Naive thymus-derived CD4-positive, alpha-beta T cell (primary cell): ENCODE measurements at regions not wholly inside any gene's neighbourhood (a gene's known extent, or its start where the extent isn't known, plus 50 kb on each side); places are given as distances from the start of the nearest gene placed in this dataset.

Experiments
- ATAC-seq: fragments of 150-1000 bp; cut with Tn5 transposase; 2 replicates; pipeline ENCODE4 v1.10.0; 2021; ENCODE audit warnings: mild to moderate bottlenecking, moderate library complexity
- CTCF ChIA-PET: fragments of 350-600 bp; sonication (Branson Sonifier 250); formaldehyde crosslinking; loops from one replicate; lab custom pipeline; 2021; ENCODE audit warnings: antibody characterized with exemption; lab: Charles Lee
- POLR2A ChIA-PET: fragments of 350-600 bp; sonication (Branson Sonifier 250); formaldehyde crosslinking; loops from one replicate; lab custom pipeline; 2021; ENCODE audit warnings: antibody characterized with exemption, inconsistent platforms; lab: Charles Lee
- DNase-seq, 9 donors: peaks; one replicate each; pipeline versions ENCODE4 v3.0.0 to v3.0.0-alpha.2; 2020 to 2022; ENCODE audit warnings: mixed read lengths in 1 of 9
- H3K27ac ChIP-seq: one replicate; pipeline ENCODE4 v1.7.0; 2013; ENCODE audit warnings: mild to moderate bottlenecking, low read depth, low read length, moderate library complexity
- H3K27me3 ChIP-seq, 2 donors: one replicate each; pipeline ENCODE4 v1.7.0; 2013; ENCODE audit warnings: low read length in 2 of 2, mild to moderate bottlenecking in 2 of 2, moderate library complexity in 2 of 2; ENCODE audit not compliant: control insufficient read depth in 2 of 2, insufficient read depth in 2 of 2
- H3K36me3 ChIP-seq, 3 experiments: 1 replicate in 2 of 3; 2 replicates in 1 of 3; pipeline ENCODE4 v1.7.0; 2013; ENCODE audit warnings: low read length in 3 of 3, mild to moderate bottlenecking in 3 of 3, moderate library complexity in 1 of 3; ENCODE audit not compliant: insufficient read depth in 3 of 3, control insufficient read depth in 2 of 3
- H3K4me1 ChIP-seq, 2 donors: one replicate each; pipeline ENCODE4 v1.7.0; 2013; ENCODE audit warnings: low read length in 2 of 2, mild to moderate bottlenecking in 2 of 2, moderate library complexity in 1 of 2; ENCODE audit not compliant: control insufficient read depth in 2 of 2, insufficient read depth in 2 of 2
- H3K4me3 ChIP-seq: 2 replicates; pipeline ENCODE4 v1.7.0; 2013; ENCODE audit warnings: mild to moderate bottlenecking, low read length
- H3K9me3 ChIP-seq, 3 experiments: 1 replicate in 2 of 3; 2 replicates in 1 of 3; pipeline ENCODE4 v1.7.0; 2013; ENCODE audit warnings: low read length in 3 of 3; ENCODE audit not compliant: control insufficient read depth in 2 of 3
- H3K27ac Mint-ChIP-seq, 9 donors: one replicate each; pipeline ENCODE4 v1.8.0; 2020 to 2022; ENCODE audit warnings: mixed read lengths in 9 of 9, mild to moderate bottlenecking in 8 of 9, moderate library complexity in 5 of 9, inconsistent platforms in 2 of 9
- H3K27me3 Mint-ChIP-seq, 5 donors: one replicate each; pipeline ENCODE4 v1.8.0; 2021 to 2022; ENCODE audit warnings: mixed read lengths in 5 of 5, mild to moderate bottlenecking in 1 of 5
- H3K36me3 Mint-ChIP-seq, 5 donors: one replicate each; pipeline ENCODE4 v1.8.0; 2020 to 2022; ENCODE audit warnings: mixed read lengths in 5 of 5, mild to moderate bottlenecking in 3 of 5, inconsistent platforms in 1 of 5
- H3K4me1 Mint-ChIP-seq, 7 donors: one replicate each; pipeline ENCODE4 v1.8.0; 2020 to 2022; ENCODE audit warnings: mixed read lengths in 7 of 7, mild to moderate bottlenecking in 3 of 7, inconsistent platforms in 1 of 7
- H3K4me3 Mint-ChIP-seq, 10 donors: one replicate each; pipeline ENCODE4 v1.8.0; 2020 to 2022; ENCODE audit warnings: mild to moderate bottlenecking in 10 of 10, mixed read lengths in 10 of 10, moderate library complexity in 6 of 10, inconsistent platforms in 2 of 10
- H3K9me3 Mint-ChIP-seq, 11 donors: one replicate each; pipeline ENCODE4 v1.8.0; 2020 to 2022; ENCODE audit warnings: mixed read lengths in 11 of 11, mild to moderate bottlenecking in 4 of 11, inconsistent platforms in 1 of 11, moderate library complexity in 1 of 11
- intact Hi-C, 2 donors: fragments of 100-400 bp; cut with micrococcal nuclease; formaldehyde crosslinking; loops; one replicate each; pipeline ENCODE4 v1.15.1; 2023

GRCh38 chr22:48799227-48799970 lies 1028.3 kb downstream of the BRD1 start:
- no peaks in the 10 kb centered on the region for H3K27me3 ChIP-seq
- Mint-ChIP-seq H3K4me3 (no peak overlapping the region), H3K27ac (no peak overlapping the region), H3K9me3 (peaks cover 0 to 3% (median 0%) of the 10 kb centered on the region in 11 donors), H3K4me1 (no peaks in the 10 kb centered on the region), H3K36me3 (no peaks in the 10 kb centered on the region), H3K27me3 (peaks cover 0 to 4% (median 0%) of the 10 kb centered on the region in 5 donors)
- H3K36me3 ChIP-seq, result no peaks in the 10 kb centered on the region
- POLR2A ChIA-PET, result no interaction called here
- H3K27ac ChIP-seq, result no peak overlapping the region
- no peaks in the 10 kb centered on the region for H3K9me3 ChIP-seq
- intact Hi-C loops, result no loop called here
- H3K4me1 ChIP-seq, result no peaks in the 10 kb centered on the region
- ATAC-seq (no peak), DNase-seq (no peak)
- H3K4me3 ChIP-seq, result no peak overlapping the region
- CTCF ChIA-PET, result no interaction called here

DNA sequence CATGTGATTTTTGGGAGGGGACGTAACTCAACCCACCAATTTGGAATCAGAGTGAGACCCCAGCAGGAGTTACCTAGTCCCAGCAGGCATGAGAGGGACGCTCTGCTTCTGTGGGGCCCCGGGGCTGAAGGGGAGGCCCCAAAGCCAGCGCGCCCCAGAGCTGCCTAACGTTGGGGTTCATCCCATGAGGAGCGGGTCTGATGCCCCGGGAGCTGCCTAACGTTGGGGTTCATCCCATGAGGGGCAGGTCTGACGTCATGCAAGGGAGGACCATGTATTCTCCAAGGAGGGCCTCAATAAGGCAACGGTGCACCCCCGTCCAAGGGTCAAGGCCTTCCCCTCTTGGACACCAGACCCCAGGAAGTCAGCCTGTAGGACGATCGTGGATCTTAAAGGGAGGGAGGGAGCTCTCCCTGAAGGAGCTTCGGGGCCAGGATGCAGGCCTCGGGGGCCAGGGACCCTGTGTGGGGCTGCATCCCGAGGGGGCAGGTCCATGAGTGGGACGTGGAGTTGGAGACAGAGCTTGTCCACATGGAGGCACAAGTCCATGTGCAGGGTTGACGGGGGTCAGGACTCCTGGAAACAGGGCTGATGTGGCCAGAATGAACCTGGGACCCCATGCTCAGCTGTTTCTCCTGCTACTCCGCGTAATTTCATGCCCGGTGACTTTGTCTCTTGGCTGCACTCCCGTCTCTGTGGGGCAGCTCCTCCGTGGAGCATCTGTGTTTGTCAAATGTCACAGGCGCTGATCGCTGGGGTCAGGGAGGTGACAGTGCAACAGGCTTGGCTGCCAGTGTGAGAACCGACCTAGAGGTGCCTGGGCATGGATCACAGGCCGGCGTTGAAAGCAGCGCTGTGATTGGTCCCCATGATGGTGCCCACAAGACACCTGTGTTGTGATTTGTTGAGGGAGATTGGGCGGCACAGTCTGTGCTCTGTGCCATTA lies 1029.1 kb downstream of the BRD1 start:
- Mint-ChIP-seq H3K9me3 (peaks cover 0 to 8% (median 0%) of the 10 kb centered on the region in 11 donors), H3K27ac (no peak overlapping the region), H3K27me3 (peaks cover 0 to 9% (median 0%) of the 10 kb centered on the region in 5 donors), H3K36me3 (no peaks in the 10 kb centered on the region), H3K4me1 (no peaks in the 10 kb centered on the region), H3K4me3 (no peak overlapping the region)
- Histone ChIP-seq H3K4me1 (no peaks in the 10 kb centered on the region), H3K27me3 (no peaks in the 10 kb centered on the region), H3K9me3 (no peaks in the 10 kb centered on the region), H3K36me3 (no peaks in the 10 kb centered on the region), H3K27ac (no peak overlapping the region), H3K4me3 (no peak overlapping the region)
- DNase-seq, result peak in 1 of 9 donors; percentile 5
- ChIA-PET POLR2A (no interaction called here), CTCF (no interaction called here)
- intact Hi-C loops, result no loop called here
- no peak for ATAC-seq

DNA sequence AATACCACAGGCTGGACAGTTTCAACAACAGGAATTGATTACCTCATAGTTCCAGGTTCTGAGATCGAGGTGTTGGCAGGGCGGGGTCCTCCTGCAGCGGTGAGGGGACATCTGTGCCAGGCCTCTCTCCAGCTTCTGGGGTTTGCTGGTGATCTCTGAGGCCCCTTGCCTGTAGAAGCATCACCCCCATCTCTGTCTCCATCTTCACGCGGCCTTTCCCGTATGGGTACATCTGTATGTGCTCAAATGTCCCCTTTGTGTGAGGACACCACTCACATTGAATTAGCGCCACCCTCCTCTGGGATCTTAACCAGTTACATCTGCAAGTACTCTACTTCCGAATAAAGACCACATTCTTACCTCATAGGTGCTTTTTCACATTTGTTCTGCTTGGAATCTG lies 1029.9 kb downstream of the BRD1 start:
- ATAC-seq, result no peak
- no peaks in the 10 kb centered on the region for H3K4me1 ChIP-seq
- intact Hi-C loops, result no loop called here
- no peak overlapping the region for H3K27ac Mint-ChIP-seq
- peaks cover 0 to 8% (median 0%) of the 10 kb centered on the region in 11 donors for H3K9me3 Mint-ChIP-seq
- H3K27me3 ChIP-seq, result no peaks in the 10 kb centered on the region
- H3K36me3 Mint-ChIP-seq, result no peaks in the 10 kb centered on the region
- no peak overlapping the region for H3K27ac ChIP-seq
- no peaks in the 10 kb centered on the region for H3K9me3 ChIP-seq
- DNase-seq, result no peak
- H3K27me3 Mint-ChIP-seq, result peaks cover 0 to 16% (median 0%) of the 10 kb centered on the region in 5 donors
- ChIA-PET POLR2A (no interaction called here), CTCF (no interaction called here)
- no peaks in the 10 kb centered on the region for H3K36me3 ChIP-seq
- no peak overlapping the region for H3K4me3 ChIP-seq
- H3K4me1 Mint-ChIP-seq, result no peaks in the 10 kb centered on the region
- no peak overlapping the region for H3K4me3 Mint-ChIP-seq

DNA sequence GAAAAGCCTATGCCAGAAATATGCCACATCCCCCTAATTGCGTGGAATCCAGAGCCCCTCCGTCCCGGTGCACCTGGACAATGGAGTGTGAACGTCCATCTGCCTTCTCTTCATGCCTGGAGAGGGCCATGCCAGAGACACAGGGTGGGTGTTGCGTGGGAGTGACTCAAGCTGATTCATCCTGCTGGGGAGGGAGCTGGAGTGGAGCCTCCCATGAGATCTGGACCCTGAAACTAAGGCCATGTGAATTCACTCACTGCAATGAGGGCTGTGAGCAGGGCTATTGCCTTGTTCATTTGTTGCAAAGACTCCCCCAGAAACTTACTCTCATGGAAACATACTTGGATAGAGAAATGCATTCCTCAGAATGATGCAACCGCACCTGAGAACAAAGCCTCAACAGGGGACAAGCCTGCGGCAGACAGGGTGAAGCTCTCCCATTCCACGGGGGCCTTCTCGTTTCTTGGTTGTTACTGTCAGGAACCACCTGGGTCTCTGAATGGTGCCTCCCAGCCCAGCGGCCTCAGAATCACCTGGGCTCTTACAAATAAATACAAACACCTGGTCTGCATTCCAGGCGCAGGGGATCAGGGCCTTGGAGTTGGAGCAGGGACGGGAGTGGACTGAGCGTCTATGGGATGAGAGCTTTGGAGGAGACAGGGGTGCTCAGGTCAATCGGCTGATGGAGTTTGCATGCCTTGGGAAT lies 1031.2 kb downstream of the BRD1 start:
- Mint-ChIP-seq H3K4me1 (no peaks in the 10 kb centered on the region), H3K27me3 (peaks cover 0 to 18% (median 0%) of the 10 kb centered on the region in 5 donors), H3K9me3 (peaks cover 0 to 8% (median 0%) of the 10 kb centered on the region in 11 donors), H3K4me3 (no peak overlapping the region), H3K27ac (no peak overlapping the region), H3K36me3 (no peaks in the 10 kb centered on the region)
- CTCF ChIA-PET, result no interaction called here
- no peaks in the 10 kb centered on the region for H3K9me3 ChIP-seq
- POLR2A ChIA-PET, result no interaction called here
- no peak overlapping the region for H3K4me3 ChIP-seq
- DNase-seq (no peak), ATAC-seq (no peak)
- H3K36me3 ChIP-seq, result no peaks in the 10 kb centered on the region
- H3K27me3 ChIP-seq, result no peaks in the 10 kb centered on the region
- no peak overlapping the region for H3K27ac ChIP-seq
- intact Hi-C loops, result no loop called here
- H3K4me1 ChIP-seq, result no peaks in the 10 kb centered on the region

DNA sequence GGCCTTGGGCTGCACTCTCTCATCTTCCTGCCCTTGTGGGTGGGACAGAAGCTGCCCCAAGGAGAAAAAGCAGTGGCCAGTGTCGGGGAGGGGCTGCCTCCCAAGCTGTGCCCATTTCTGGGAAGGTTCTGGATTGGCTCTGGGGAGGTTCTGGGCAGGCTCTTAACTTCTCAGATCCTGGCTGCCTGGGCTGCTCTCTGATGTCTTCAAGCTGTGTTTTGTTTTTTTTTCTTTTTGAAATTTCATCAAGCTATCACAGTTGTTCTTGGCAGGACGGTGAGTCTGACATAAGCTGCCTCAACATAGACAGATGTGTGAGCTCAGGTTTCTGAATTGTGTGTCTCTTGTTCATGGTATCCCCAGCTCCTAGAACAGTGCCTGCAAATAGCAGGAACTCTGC lies 1032.0 kb downstream of the BRD1 start:
- H3K9me3 Mint-ChIP-seq, result peaks cover 0 to 8% (median 0%) of the 10 kb centered on the region in 11 donors
- Histone ChIP-seq H3K27ac (no peak overlapping the region), H3K27me3 (no peaks in the 10 kb centered on the region), H3K4me1 (no peaks in the 10 kb centered on the region), H3K9me3 (no peaks in the 10 kb centered on the region), H3K36me3 (no peaks in the 10 kb centered on the region), H3K4me3 (no peak overlapping the region)
- intact Hi-C loops, result no loop called here
- no peak for DNase-seq
- no peak for ATAC-seq
- CTCF ChIA-PET, result no interaction called here
- H3K4me1 Mint-ChIP-seq, result no peaks in the 10 kb centered on the region
- no peaks in the 10 kb centered on the region for H3K36me3 Mint-ChIP-seq
- POLR2A ChIA-PET, result no interaction called here
- H3K27me3 Mint-ChIP-seq, result peaks cover 0 to 18% (median 4%) of the 10 kb centered on the region in 5 donors
- no peak overlapping the region for H3K27ac Mint-ChIP-seq
- no peak overlapping the region for H3K4me3 Mint-ChIP-seq

- H3K27ac Mint-ChIP-seq, result no peak overlapping the region
- no peak for DNase-seq
- no peak overlapping the region for H3K4me3 ChIP-seq
- peaks cover 0 to 18% (median 6%) of the 10 kb centered on the region in 5 donors for H3K27me3 Mint-ChIP-seq
- no peak overlapping the region for H3K4me3 Mint-ChIP-seq
- no peak for ATAC-seq
- H3K4me1 ChIP-seq, result no peaks in the 10 kb centered on the region
- intact Hi-C loops, result no loop called here
- no peaks in the 10 kb centered on the region for H3K36me3 Mint-ChIP-seq
- H3K9me3 ChIP-seq, result no peaks in the 10 kb centered on the region
- H3K36me3 ChIP-seq, result no peaks in the 10 kb centered on the region
- no peaks in the 10 kb centered on the region for H3K27me3 ChIP-seq
- H3K4me1 Mint-ChIP-seq, result no peaks in the 10 kb centered on the region
- H3K27ac ChIP-seq, result no peak overlapping the region
- ChIA-PET CTCF (no interaction called here), POLR2A (no interaction called here)
- H3K9me3 Mint-ChIP-seq, result peaks cover 0 to 8% (median 0%) of the 10 kb centered on the region in 11 donors
These were observed 1032.8 kb downstream of the BRD1 start for GRCh38 chr22:48794906-48795305.
